Femur (tissue), 1 donor: ENCODE measurements at regions not wholly inside any gene's neighbourhood (a gene's known extent, or its start where the extent isn't known, plus 50 kb on each side); places are given as distances from the start of the nearest gene placed in this dataset.
"Not testable (repeated sequence)": the region's sequence is repeated elsewhere in the genome, so short reads cannot be mapped to it uniquely, and the experiment has no call there.

Source experiments
- DNase-seq: peaks from one replicate; pipeline ENCODE4 v3.0.0-alpha.2; 2017

DNA sequence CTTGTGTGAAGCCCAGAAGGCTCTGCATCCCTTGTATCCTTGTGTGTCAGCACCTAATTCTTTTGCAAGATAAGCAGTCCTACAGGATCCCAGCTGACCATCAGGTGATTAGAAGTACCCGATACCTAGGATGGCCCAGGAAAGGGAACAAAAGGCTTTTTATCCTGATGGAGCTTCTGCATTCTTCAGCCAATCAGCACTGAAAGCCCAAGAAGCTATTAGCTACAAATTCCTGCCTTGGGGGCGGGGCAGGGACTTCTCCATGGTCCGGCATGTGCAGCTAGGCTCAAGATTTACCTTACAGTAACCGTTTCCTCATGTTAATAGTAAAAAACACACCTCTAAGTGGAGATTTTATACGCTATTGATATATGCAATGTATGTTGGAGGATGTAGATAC, 264.6 kb upstream of the THUMPD2 start:
- DNase-seq: no peak

DNA sequence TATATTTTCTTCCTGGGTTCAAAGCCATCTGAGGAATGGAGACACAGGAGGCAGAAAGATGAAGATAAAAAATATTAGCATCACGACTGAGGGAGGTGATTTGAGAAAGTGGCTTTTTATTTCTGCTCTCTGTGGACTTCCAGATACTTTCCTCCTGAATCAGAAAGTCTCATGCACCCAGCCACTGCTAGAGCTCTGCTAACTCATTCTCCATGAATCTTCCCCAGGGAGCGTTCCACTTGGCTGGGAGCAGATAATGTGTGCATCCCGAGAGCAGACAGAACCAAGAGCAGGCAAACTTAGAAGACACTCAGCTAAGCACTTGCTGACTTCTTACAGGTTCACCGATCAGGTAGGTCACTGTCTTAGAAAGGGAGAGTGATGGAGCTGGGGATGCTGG, 264.1 kb upstream of the THUMPD2 start:
- DNase-seq: no peak

DNA sequence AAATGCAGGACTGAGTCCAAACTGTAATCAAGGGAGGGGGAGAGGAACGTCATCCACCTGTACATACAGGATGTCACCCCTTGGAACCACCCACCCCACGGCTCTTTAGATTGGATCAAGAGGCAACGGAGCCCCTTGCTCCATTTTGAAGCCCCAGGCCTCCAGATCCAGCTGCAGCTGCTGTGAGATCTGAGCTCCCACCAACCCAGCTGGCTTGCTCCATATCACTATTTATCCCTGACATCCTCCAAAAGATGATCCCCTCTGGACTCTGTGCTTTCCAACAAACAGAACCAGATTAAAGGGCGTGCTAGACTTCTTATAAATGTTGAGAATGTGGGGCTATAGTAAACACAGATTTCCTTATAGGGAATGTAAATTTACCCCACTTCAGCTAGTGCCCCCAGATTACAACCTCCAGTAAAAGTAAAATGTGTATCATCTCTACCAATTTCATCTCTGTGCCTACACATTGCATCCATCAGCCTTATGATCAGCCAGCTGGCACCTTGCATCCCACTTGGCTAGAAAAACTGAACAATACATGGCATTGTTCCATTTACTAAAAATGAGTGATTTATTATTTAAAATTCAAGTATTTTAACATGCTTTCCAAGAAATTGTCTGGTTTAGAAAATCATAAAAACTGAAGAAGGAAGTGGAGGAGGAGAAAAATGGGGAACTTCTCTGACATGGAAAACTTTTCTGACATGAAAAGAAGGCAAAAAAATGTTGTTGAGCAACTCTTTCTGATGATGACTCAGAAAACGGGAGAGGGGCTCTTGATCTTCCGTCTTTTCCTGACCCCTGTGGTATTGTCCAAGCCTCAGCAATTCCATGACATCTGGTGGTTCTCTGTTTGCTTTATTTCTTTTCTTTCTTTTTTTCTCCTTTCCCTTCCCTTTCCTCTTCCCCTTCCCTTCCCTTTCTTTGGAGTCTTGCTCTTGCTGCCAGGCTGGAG, 262.6 kb upstream of the THUMPD2 start:
- peak; percentile 49 for DNase-seq

DNA sequence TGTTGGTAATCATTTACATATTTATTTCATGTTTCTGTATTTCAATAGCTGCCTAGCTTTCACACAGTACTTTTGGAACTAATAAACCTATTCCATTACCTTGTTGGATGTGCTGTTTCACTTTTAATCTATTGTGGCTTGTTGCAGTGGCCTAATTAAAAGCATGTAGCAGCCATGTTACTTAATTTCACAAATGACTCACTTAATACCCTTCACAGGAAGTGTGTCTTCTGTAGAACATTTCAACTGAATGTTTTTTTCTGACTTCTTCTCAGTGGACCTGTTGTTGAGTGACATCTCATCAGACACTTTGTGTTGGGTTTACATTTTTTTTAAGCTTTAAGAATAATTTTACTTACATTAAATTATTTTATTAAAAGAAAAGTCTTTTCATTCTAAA, 260.5 kb upstream of the THUMPD2 start:
- no peak for DNase-seq

DNA sequence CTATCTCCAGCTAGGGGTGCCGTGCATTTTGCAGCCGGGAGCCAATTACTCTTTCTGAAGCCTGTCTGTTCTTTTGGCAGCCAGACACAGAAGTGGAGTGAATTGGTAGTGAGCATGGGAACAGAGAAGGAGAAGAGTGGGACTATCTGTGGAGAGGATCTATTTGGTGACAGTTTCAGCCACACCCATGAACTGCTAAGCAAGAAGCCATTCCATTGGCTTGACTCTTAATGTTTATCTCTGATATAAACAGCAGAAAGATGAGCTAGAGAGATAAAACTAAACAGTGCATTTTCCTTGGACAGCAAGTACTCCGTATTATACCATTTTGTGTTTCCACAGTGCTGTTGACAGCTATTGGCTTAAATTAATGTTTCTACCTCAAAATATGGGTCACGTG, 259.6 kb upstream of the THUMPD2 start:
- DNase-seq: no peak

DNA sequence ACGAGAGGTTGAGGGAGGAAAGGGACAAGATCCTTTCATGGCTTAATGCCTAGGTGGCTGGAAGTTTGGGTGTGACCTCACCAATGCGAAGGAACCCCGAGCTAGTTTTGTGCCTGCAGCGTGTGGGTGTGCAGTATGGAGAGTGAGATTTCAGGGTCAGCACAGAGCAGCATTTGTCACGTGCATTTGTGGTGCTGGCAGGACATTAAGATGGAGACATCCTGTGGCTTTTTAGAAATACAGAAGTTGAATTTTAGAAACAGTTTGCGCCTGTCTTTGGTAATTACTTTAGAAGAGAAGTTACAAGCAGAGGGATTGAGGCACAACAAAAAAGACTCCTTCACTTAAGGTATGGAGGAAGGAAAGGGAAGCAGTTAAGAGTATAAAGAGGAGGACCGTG, 258.2 kb upstream of the THUMPD2 start:
- DNase-seq: no peak

DNA sequence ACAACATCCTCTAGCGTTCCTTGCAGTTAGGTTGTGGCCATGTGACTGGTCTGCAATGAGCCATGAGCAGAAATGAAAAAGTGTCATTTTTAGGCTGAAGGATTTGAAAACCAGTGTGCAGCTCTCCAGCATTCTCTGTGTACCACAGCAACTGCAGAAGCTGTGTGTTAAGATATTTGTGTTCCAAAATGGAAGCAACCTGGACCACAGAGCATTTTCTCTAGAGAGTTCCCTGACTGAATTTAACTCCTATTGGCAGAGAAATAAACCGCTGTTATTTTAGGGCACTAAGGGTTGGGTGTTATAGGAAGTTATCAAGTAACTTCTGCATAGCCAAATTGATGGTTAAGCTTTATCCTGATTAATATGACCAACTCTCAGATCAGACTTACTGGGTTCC, 257.2 kb upstream of the THUMPD2 start:
- DNase-seq: no peak

DNA sequence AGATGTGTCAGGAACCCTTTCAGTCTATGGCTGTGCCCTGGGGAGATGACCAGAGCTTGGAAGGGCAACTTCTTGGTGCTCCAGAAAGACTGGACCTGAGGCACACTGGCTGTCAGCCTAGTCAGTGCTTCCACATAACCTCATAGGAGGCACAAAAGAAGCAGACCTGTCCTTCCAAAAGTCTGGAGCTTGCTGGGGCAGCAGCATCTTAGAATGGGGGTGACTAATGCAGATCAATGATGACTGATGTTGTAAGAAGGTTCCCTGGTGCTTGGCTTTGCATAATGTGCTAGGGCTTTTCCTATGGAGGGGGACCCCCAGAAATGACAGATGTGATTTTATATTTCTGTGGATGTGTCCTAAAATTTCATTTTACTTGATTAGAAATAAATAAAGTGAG, 255.7 kb upstream of the THUMPD2 start:
- no peak for DNase-seq

DNA sequence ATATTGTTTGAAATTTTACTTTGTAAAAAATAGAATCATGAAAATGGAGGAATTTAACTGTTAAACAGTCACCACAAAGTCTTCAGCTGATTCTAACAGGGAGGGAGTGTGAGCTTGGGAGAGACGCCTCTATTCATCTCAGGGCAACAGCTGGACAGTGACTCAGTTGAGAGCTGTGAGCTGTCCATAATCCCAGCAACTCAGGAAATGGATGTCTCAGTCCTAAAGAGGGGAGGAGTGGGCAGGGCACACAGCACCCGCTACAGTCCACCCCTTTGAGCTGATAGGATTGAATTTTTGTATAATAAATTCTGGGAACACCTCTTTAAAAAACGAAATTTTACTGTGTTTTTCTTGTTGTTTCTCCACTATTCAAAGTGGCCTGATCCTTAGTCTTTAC, 255.1 kb upstream of the THUMPD2 start:
- DNase-seq: no peak

DNA sequence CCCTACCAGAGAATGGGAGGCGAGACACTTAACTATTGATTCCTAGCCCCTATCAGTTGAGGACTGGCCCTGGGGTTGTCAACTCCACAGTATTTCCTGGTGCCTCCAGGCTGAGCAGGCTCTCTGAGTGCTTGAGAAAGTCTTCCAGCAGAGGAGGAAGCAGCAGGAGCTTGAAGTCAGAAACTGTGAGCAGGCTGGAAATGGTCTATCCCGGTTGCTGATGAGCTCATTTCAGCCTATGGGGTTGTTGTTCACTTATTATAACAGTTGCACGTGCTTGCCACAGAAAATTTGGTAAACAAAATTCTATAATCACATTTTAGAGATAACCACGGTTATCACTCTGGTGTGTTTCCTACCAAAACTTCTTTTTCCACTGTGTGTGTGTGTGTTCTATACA, 254.7 kb upstream of the THUMPD2 start:
- no peak for DNase-seq

DNA sequence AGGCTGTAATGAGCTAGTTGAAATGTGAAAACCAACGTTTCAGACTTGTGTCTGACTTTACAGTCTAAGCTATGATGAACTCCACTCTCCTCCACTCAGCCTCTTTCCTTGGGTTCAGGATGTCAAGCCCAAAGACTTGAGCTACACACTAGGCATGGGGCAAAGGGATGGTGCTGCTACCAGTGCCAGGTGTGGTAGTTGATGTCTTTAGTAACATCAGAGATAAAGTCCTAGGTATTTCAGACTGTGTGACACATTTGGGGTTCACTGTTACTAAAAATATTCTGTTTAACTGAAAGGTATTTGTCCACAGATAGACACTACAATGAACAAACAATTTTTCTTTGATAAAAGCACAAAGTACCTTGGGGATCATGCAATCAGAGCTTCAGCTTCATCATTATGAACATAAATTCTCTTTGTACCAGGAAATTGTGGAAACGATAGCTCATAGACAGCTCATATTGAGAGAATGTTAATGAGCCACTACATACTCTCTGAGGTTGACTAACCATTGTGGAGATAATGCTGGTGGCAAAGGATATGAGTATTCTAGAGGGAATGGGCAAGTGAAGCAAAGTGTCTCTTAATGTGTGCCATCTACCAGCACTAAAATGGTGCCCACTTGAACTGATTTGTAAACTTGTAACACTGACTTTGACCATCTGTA, 253.7 kb upstream of the THUMPD2 start:
- DNase-seq: no peak

DNA sequence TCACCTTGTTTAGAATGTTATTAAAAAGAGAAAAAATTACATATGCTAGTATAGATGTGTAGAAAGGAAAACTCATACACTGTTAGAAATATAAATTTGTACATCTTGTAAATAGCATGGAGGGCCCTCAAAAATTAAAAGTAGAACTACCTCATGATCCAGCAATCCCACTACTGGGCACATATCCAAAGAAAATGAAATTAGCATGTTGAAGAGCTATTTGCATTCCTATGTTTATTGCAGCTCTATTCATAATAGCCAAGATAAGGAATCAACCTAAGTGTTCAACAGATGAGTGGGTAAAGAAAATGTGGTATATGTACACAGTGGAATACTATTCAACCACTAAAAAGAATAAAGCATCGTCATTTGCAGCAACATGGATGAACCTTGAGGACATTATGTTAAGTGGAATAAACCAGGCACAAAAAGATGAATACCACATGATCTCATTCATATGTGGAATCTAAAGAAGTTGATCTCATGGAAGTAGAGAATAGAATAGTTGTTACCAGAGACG, 251.5 kb upstream of the THUMPD2 start:
- DNase-seq: no peak

DNA sequence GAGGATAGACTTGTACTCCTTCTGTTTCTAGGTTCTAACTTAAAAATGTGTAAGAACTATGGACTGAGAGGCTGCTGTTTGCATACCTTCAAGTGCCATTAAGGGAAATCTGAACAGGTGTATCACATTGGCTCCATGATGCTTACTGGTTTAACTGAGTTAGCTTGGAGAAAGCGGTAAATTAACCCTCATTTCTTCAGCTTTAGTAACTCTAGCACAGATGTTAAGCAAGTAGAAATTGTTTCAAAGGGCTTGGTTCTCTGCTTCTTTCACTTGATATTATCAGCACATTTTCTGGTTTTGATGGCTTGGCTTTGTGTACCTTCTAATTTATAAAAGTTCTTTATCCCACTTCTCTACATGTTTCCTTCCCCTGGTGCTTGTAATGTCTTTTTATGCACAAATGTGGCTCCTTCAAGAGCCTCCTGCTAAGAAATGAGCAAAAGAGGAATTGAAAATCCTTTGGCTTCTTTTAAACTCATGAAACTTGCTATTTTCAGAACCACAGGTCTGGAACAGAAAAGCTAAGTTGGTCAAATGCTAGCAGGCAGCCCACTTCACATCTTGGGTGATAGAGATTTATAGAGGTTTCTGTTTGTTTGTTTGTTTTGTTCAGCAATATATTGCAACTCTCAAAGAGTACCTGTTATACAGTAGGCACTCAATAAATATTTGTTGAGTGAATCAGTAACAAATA, 249.9 kb upstream of the THUMPD2 start:
- no peak for DNase-seq

DNA sequence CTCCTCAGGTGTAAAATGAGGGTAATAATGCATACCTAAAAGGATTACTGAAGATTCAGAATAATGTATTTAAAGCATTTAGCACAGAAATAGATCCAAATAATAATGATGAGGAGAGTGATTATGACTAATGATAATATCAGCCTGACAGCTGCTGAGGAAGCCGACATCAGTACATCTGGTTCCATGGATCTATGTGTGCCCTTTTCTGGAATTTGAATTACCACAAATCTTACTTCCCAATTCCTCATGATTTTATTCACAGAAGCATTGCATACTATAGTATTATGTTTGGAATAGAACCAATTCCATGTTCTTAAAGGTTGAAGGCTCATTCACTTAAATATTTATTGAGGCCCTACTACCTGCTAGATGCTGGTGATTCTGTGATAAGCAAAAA, 248.9 kb upstream of the THUMPD2 start:
- DNase-seq: no peak

DNA sequence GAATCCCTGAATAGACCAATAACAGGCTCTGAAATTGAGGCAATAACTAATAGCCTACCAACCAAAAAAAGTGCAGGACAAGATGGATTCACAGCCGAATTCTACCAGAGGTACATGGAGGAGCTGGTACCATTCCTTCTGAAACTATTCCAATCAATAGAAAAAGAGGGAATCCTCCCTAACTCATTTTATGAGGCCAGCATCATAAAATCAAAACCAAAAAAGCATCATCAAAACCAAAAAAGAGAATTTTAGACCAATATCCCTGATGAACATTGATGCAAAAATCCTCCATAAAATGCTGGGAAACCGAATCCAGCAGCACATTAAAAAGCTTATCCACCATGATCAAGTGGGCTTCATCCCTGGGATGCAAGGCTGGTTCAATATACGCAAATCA, 246.2 kb upstream of the THUMPD2 start:
- DNase-seq: not testable (repeated sequence)

DNA sequence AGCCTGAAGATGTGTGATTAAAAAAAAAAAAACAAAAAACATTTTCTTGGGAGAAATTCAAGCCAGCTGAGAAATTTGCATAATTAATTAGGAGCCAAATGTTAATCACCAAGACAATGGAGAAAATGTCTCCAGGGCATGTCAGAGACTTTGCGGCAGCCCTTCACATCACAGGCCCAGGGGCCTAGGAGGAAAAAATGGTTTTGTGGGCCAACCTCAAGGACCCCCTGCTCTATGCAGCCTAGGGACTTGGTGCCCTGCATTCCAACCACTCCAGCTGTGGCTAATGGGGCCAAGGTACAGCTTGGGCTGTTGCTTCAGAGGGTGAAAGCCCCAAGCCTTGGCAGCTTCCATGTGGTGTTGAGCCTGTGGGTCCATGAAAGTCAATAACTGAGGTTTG, 241.9 kb upstream of the THUMPD2 start:
- DNase-seq: no peak

DNA sequence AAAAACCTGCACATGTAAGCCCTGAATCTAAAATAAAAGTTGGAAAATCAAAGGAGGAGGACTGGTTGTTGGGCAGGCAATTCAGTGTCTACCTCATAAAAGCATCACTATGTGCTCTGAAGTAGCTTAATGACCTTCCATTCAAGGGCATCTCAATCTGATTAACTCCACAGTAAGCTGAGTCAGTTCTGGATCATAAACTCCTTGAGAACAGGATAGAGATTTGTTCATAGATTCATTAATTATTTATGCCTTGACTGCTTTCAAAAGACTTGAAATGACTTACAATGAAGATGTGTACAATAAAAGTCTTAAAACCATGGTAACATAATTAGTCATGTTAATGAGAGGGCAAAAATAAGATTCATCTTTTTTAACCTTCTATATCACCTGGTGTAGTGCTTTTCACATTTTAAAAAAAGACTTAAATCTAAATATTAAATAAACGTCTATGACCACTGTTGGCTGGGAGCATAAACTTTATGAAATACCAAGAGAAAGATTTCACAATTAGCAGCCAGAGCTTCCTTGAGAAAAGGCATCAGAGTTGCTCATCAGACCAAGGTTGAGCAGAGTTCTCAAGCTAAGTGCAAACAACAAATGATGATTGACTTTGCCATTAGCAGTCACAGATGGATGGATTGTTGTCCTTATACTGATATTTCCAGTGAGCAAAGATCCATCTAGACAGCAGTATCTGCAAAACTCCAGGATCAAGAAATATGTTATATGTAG, 237.3 kb upstream of the THUMPD2 start:
- DNase-seq: no peak

DNA sequence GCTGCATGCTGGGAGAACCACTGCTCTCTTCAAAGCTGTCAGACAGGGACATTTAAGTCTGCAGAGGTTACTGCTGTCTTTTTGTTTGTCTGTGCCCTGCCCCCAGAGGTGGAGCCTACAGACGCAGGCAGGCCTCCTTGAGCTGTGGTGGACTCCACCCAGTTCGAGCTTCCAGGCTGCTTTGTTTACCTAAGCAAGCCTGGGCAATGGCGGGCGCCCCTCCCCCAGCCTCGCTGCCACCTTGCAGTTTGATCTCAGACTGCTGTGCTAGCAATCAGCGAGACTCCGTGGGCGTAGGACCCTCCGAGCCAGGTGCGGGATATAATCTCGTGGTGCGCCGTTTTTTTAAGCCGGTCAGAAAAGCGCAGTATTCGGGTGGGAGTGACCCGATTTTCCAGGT, 234.9 kb upstream of the THUMPD2 start:
- not testable (repeated sequence) for DNase-seq

DNA sequence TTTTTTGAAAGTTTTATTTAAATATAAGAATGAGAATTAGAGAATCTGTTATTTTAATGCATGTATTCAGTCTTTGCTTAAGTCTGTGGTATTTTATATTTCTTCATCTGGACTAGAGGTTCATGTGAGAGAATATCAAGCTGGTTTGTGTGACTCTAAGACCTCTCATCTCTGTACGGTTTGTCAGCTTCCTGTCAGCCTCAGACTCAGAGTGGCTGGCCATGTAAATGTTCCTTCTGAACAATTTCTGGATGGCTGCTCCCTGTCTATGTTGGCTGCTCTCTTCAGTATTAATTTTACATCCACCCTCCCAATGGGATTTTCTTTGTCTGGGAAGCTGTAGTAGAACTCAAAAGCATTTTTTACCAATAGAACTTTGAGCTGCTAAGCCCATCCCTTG, 225.3 kb upstream of the THUMPD2 start:
- DNase-seq: no peak

DNA sequence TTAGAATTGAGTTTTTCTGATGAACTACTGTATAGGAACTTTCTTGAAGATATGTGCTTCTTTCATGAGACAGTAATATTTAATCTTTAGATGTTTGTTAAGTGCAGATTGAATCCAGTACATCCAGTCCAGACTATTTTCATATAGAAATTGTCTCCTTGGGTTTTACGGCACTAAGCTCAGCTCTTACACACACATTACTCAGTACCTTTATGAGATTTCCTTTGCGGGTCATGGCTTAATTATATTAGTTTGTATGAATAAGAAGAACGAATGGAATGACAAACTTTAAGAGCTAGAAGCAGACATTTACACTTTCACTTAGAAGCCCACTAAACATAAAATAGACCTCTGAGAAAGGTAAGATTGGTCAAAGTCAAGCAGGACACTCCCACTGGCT, 223.3 kb upstream of the THUMPD2 start:
- DNase-seq: no peak

DNA sequence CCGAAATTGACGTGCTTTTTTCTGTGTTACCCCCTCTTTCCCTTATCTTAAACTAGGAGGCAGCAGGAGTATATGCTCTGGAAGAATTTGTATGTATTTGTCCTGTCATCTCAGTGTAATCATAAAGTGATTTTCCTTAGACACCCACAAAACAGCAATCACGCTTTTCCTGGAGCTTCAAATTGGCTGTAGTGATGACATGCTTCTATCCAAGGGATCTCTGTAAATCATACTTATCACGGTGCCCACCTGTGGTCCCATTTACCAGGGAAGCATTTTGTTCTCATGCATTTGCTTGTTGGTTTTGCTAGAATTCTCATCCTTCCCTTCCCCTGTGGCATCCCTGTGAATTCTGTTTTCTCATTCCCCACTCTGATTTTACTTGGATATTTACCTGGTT, 220.8 kb upstream of the THUMPD2 start:
- DNase-seq: no peak

DNA sequence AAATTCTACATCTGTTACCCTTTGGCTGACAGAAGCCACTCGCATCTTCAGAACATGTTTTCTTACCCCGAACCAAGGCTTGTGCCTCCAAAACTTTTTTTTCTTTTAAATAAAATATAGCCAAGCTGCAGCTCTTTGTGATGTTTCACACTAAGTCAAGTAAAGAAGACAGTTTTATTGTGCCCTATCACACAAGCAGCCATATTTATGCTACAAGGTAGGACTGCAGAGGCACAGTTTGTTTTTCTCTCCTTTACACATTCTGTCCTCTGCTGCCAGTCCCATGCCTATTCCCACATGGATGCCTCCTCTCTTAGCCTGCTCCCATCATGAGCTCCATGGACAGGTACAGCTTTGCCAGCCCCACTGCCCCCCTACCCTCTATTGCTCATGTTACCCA, 219.6 kb upstream of the THUMPD2 start:
- no peak for DNase-seq

DNA sequence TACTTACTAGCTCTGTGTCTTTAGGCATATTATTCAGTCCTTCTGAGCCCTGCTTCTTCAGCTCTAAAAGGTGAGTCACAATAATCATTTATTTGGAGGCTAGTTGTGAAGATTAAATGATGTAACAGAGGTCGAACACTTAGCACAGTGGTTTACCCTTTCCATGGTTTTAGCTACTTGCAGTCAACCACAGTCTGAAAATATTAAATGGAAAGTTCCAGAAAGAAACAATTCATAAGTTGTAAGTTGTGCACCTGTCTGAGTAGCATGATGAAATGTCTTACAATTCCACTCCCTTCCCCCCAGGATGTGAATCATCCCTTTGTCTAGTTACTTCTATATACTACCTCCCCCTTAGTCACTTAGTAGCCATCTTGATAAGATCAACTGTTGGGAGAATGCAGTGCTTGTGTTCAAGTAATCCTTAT, 217.6 kb upstream of the THUMPD2 start:
- no peak for DNase-seq
